DND-41 (cell line): ENCODE measurements at regions not wholly inside any gene's neighbourhood (a gene's known extent, or its start where the extent isn't known, plus 50 kb on each side); places are given as distances from the start of the nearest gene placed in this dataset.

Experiments used
- CTCF ChIP-seq: IDR thresholded peaks from 2 replicates; pipeline ENCODE4 v1.5.1; 2012; ENCODE audit warnings: borderline replicate concordance, low read length, moderate library complexity, mild to moderate bottlenecking; ENCODE audit not compliant: poor library complexity, severe bottlenecking; ENCODE audit errors: extremely low read depth
- EZH2 ChIP-seq: IDR thresholded peaks from 3 replicates; pipeline ENCODE4 v1.6.1; 2012; ENCODE audit warnings: borderline replicate concordance, low read depth, mild to moderate bottlenecking, moderate library complexity, low read length, inconsistent platforms; ENCODE audit not compliant: severe bottlenecking

- TF ChIP-seq CTCF (no peak), EZH2 (no peak)
Measured at GRCh38 chr5:10118150-10118549, 131.5 kb downstream of the ATPSCKMT start.
